ENCODE measurements at regions not wholly inside any gene's neighbourhood (a gene's known extent, or its start where the extent isn't known, plus 50 kb on each side); places are given as distances from the start of the nearest gene placed in this dataset.

DNA sequence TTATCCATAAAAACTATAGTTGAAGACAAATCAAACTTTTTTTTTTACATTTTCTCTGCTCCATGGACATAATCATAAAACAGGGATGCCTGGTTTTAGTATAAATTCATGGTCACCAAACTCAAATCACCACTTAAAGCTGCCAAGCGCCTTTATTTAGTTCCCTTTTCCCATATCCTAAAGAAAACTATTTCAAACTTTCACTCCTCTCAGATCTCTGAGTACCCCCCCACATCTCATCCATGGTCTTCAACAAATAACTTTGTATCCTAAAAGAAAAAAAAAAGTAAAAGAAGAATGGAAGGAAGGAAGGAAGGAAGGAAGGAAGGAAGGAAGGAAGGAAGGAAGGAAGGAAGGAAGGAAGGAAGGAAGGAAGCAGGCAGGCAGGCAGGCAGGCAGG is 1438.7 kb downstream of the C4orf33 start:
- H3K27me3 ChIP-seq (ENCODE audit: control insufficient read depth, insufficient read depth, low read length): no peaks in the 10 kb centered on the region
- no peak overlapping the region for H3K9ac ChIP-seq (ENCODE audit: low read length)
- no peak overlapping the region for H3K4me3 ChIP-seq (ENCODE audit: low read length)
- H3K9me3 ChIP-seq (ENCODE audit: control insufficient read depth, low read depth, low read length): no peaks in the 10 kb centered on the region
- no peak overlapping the region for H3K27ac ChIP-seq (ENCODE audit: low read length)
- H3K4me1 ChIP-seq (ENCODE audit: control insufficient read depth, low read depth, low read length): no peaks in the 10 kb centered on the region
- H3K36me3 ChIP-seq (ENCODE audit: control insufficient read depth, low read depth, low read length): no peaks in the 10 kb centered on the region

DNA sequence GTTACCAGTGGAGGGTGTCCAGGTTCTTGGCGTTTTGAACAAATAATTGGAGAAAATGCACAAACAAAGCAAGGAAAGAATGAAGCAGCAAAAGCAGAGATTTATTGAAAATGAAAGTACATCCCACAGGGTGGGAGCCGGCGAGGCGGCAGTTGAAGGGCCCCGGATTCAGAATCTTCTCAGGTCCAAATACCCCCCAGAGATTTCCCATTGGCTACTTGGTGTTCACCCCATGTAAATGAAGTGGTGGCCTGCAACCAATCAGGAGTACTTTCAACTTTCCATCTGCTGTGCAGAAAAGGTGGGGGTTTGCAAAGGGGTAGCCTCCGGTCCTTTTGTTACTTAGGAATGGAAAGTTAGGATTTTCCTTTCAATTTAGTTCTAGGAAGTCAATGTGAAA is 1447.0 kb downstream of the C4orf33 start:
- no peak overlapping the region for H3K9ac ChIP-seq (ENCODE audit: low read length)
- no peak overlapping the region for H3K27ac ChIP-seq (ENCODE audit: low read length)
- H3K4me1 ChIP-seq (ENCODE audit: control insufficient read depth, low read depth, low read length): no peaks in the 10 kb centered on the region
- H3K27me3 ChIP-seq (ENCODE audit: control insufficient read depth, insufficient read depth, low read length): no peaks in the 10 kb centered on the region
- H3K36me3 ChIP-seq (ENCODE audit: control insufficient read depth, low read depth, low read length): no peaks in the 10 kb centered on the region
- no peaks in the 10 kb centered on the region for H3K9me3 ChIP-seq (ENCODE audit: control insufficient read depth, low read depth, low read length)
- no peak overlapping the region for H3K4me3 ChIP-seq (ENCODE audit: low read length)

DNA sequence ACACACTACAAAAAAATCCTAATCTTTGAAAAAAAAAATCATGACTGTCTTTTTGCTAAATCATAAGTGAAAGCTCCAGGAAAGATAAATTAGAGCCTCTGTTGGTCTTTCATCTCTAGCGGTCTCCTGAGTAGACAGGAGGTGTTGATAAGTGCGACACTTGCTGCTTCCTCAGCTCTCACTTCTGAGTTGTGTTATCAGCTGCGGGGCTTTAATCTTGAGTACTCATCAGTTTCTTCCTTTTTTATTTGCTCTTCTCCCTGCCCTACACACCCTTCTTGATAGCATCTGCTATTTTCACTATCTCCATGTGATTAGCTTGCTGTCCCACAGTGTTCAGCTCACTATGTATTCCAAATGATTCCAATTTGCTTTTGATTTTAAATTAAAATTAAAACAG is 1449.2 kb downstream of the C4orf33 start:
- no peak overlapping the region for H3K9ac ChIP-seq (ENCODE audit: low read length)

DNA sequence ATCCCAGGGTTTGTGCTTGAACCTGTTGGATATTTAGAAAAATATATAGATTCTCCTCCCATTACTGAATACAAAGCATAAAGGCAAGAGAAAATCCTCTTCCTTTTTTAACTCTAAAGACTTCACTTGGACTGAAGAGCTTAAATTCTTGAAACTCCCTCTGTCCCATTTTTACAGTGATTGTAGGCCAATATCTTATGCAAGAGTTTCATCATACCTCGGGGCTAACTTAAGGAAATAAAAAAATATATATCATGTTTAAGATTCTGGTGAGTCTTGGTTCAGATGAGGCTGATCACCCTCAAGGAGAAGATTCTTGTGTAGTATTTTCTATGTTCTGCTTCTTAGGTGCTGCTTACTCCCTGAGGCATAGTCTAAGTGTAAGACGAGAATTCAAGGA is 1449.6 kb downstream of the C4orf33 start:
- Histone ChIP-seq H3K4me3 (ENCODE audit: low read length) (no peak overlapping the region), H3K4me1 (ENCODE audit: control insufficient read depth, low read depth, low read length) (no peaks in the 10 kb centered on the region), H3K9me3 (ENCODE audit: control insufficient read depth, low read depth, low read length) (no peaks in the 10 kb centered on the region), H3K9ac (ENCODE audit: low read length) (no peak overlapping the region), H3K27me3 (ENCODE audit: control insufficient read depth, insufficient read depth, low read length) (no peaks in the 10 kb centered on the region), H3K36me3 (ENCODE audit: control insufficient read depth, low read depth, low read length) (no peaks in the 10 kb centered on the region), H3K27ac (ENCODE audit: low read length) (no peak overlapping the region)

More for the DNA sequence above, 1449.2 kb downstream of the C4orf33 start:
- Histone ChIP-seq H3K36me3 (ENCODE audit: control insufficient read depth, low read depth, low read length) (no peaks in the 10 kb centered on the region), H3K4me3 (ENCODE audit: low read length) (no peak overlapping the region), H3K27me3 (ENCODE audit: control insufficient read depth, insufficient read depth, low read length) (no peaks in the 10 kb centered on the region), H3K4me1 (ENCODE audit: control insufficient read depth, low read depth, low read length) (no peaks in the 10 kb centered on the region), H3K27ac (ENCODE audit: low read length) (no peak overlapping the region), H3K9me3 (ENCODE audit: control insufficient read depth, low read depth, low read length) (no peaks in the 10 kb centered on the region)

DNA sequence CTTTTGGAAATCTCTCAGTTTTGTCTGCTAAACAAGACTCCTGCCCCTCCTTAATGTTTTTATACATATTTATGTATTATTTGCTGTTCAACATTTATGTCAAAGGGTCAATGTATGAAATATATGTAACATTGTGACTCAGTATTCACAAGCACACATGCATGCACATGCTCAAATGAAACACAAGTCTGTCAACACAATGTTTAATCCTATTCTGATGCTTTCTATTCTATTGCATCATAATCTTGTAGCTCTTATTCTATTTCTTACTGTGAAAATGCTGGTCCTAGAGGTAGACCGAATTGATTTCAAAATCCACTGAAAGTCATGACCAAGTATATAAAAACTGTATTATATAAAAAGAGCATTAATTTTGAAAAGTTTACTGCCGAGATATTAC is 1463.3 kb downstream of the C4orf33 start:
- Histone ChIP-seq H3K9me3 (ENCODE audit: control insufficient read depth, low read depth, low read length) (no peaks in the 10 kb centered on the region), H3K36me3 (ENCODE audit: control insufficient read depth, low read depth, low read length) (no peaks in the 10 kb centered on the region), H3K27me3 (ENCODE audit: control insufficient read depth, insufficient read depth, low read length) (no peaks in the 10 kb centered on the region), H3K9ac (ENCODE audit: low read length) (no peak overlapping the region), H3K4me3 (ENCODE audit: low read length) (no peak overlapping the region), H3K27ac (ENCODE audit: low read length) (no peak overlapping the region), H3K4me1 (ENCODE audit: control insufficient read depth, low read depth, low read length) (peaks cover 8% of the 10 kb centered on the region)

- Histone ChIP-seq H3K9ac (ENCODE audit: low read length) (peak overlapping the region; percentile 32), H3K4me1 (ENCODE audit: control insufficient read depth, low read depth, low read length) (peaks cover 8% of the 10 kb centered on the region), H3K36me3 (ENCODE audit: control insufficient read depth, low read depth, low read length) (no peaks in the 10 kb centered on the region), H3K27ac (ENCODE audit: low read length) (no peak overlapping the region), H3K27me3 (ENCODE audit: control insufficient read depth, insufficient read depth, low read length) (no peaks in the 10 kb centered on the region), H3K4me3 (ENCODE audit: low read length) (peak overlapping the region; percentile 21), H3K9me3 (ENCODE audit: control insufficient read depth, low read depth, low read length) (no peaks in the 10 kb centered on the region)
Observed at GRCh38 chr4:130563185-130563888, 1467.4 kb downstream of the C4orf33 start.

GRCh38 chr4:130563889-130564418 is 1468.0 kb downstream of the C4orf33 start:
- peak overlapping the region; percentile 32 for H3K9ac ChIP-seq (ENCODE audit: low read length)
- no peak overlapping the region for H3K27ac ChIP-seq (ENCODE audit: low read length)
- H3K36me3 ChIP-seq (ENCODE audit: control insufficient read depth, low read depth, low read length): no peaks in the 10 kb centered on the region
- H3K27me3 ChIP-seq (ENCODE audit: control insufficient read depth, insufficient read depth, low read length): no peaks in the 10 kb centered on the region
- H3K4me3 ChIP-seq (ENCODE audit: low read length): no peak overlapping the region
- peaks cover 5% of the 10 kb centered on the region for H3K9me3 ChIP-seq (ENCODE audit: control insufficient read depth, low read depth, low read length)
- H3K4me1 ChIP-seq (ENCODE audit: control insufficient read depth, low read depth, low read length): peaks cover 8% of the 10 kb centered on the region

GRCh38 chr4:130568746-130569145 is 1472.8 kb downstream of the C4orf33 start:
- Histone ChIP-seq H3K36me3 (ENCODE audit: control insufficient read depth, low read depth, low read length) (no peaks in the 10 kb centered on the region), H3K27ac (ENCODE audit: low read length) (no peak overlapping the region), H3K9ac (ENCODE audit: low read length) (no peak overlapping the region), H3K4me3 (ENCODE audit: low read length) (no peak overlapping the region), H3K27me3 (ENCODE audit: control insufficient read depth, insufficient read depth, low read length) (no peaks in the 10 kb centered on the region), H3K4me1 (ENCODE audit: control insufficient read depth, low read depth, low read length) (peaks cover under 1% of the 10 kb centered on the region), H3K9me3 (ENCODE audit: control insufficient read depth, low read depth, low read length) (peaks cover 14% of the 10 kb centered on the region)

DNA sequence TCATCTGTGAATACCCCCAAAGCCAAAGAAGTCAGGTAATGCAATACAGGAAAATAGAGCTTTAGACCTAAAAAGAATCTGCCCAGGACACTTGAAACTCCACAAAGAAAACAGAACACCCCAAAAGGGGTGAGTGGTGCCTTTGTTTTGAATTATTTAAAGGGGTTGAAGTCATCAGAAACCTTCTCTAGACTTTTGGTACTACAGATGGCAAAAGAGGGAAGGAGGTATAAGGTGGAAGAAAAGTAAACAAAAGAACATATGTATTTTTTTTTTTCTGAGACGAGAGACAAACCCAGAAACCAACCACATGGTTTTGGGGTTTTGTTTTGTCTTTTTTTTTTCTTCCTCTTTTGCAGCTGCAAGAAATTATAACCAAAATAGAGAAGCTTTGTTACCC is 1477.8 kb downstream of the C4orf33 start:
- peaks cover 10% of the 10 kb centered on the region for H3K9me3 ChIP-seq (ENCODE audit: control insufficient read depth, low read depth, low read length)
- no peak overlapping the region for H3K27ac ChIP-seq (ENCODE audit: low read length)
- no peaks in the 10 kb centered on the region for H3K36me3 ChIP-seq (ENCODE audit: control insufficient read depth, low read depth, low read length)
- H3K9ac ChIP-seq (ENCODE audit: low read length): peak overlapping the region; percentile 10
- H3K4me3 ChIP-seq (ENCODE audit: low read length): peak overlapping the region; percentile 6
- H3K4me1 ChIP-seq (ENCODE audit: control insufficient read depth, low read depth, low read length): peaks cover 15% of the 10 kb centered on the region
- H3K27me3 ChIP-seq (ENCODE audit: control insufficient read depth, insufficient read depth, low read length): no peaks in the 10 kb centered on the region

DNA sequence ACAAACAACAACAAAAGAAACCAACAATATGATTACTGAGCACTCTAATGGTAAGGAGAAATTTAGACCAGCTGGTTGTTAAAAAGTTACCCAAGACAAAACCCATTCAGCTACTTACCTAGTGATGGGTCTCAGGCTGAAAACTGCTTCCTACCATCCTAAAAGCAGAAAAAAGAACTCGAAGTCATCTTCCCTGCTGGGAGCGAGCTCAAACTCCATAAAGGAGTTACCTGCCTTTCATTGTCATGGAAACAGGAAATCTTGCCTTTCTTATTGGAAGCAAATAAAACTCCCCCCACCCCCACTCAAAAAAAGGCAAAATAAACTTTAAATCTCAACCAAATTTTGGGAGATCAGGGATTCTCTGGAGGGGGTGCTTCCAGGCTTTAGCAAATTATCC is 1478.3 kb downstream of the C4orf33 start:
- H3K9me3 ChIP-seq (ENCODE audit: control insufficient read depth, low read depth, low read length): peaks cover 7% of the 10 kb centered on the region
- H3K9ac ChIP-seq (ENCODE audit: low read length): peak overlapping the region; percentile 10
- H3K4me3 ChIP-seq (ENCODE audit: low read length): peak overlapping the region; percentile 6
- no peaks in the 10 kb centered on the region for H3K36me3 ChIP-seq (ENCODE audit: control insufficient read depth, low read depth, low read length)
- no peaks in the 10 kb centered on the region for H3K27me3 ChIP-seq (ENCODE audit: control insufficient read depth, insufficient read depth, low read length)
- no peak overlapping the region for H3K27ac ChIP-seq (ENCODE audit: low read length)
- peaks cover 15% of the 10 kb centered on the region for H3K4me1 ChIP-seq (ENCODE audit: control insufficient read depth, low read depth, low read length)

DNA sequence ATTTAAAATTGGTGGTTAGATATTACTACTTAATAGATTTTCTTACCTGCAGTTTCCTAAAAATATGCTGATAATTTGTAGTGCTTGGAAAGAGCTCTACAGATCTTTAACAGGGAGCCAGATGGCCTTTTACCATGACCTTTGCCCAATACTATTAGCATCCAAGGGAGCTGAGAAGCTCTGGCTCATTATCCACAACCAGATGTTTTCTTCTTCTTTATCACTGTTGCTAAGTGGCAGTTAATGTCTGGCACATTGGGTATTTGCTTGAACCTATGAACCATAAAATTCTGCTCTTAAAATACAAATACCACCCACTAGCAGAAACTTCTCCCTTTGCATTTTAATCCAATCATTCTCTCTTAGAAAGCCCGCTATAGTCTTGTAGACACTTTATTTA is 1480.3 kb downstream of the C4orf33 start:
- Histone ChIP-seq H3K36me3 (ENCODE audit: control insufficient read depth, low read depth, low read length) (no peaks in the 10 kb centered on the region), H3K4me1 (ENCODE audit: control insufficient read depth, low read depth, low read length) (peaks cover 15% of the 10 kb centered on the region), H3K27me3 (ENCODE audit: control insufficient read depth, insufficient read depth, low read length) (no peaks in the 10 kb centered on the region), H3K9me3 (ENCODE audit: control insufficient read depth, low read depth, low read length) (peaks cover 5% of the 10 kb centered on the region), H3K27ac (ENCODE audit: low read length) (no peak overlapping the region), H3K4me3 (ENCODE audit: low read length) (no peak overlapping the region), H3K9ac (ENCODE audit: low read length) (no peak overlapping the region)

DNA sequence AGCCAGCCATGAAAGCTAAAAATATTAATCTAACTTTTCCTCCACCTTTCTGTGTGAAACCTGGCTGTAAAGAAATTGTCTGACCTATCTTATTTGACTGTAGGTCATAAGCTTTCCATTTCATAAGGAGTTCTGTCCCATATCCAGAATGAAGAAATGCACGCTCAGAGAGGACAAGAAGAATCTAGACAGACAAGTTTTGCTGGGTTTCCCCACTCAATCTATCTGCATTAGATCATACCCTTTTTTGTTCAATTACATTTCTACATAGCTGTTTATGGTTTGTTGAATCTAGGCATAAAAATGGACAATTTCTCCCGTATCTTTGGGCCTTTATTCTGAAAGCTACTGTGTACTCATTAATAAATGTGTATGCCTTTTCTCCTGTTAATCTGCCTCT is 1495.1 kb downstream of the C4orf33 start:
- H3K4me1 ChIP-seq (ENCODE audit: control insufficient read depth, low read depth, low read length): no peaks in the 10 kb centered on the region
- no peaks in the 10 kb centered on the region for H3K36me3 ChIP-seq (ENCODE audit: control insufficient read depth, low read depth, low read length)
- peaks cover 5% of the 10 kb centered on the region for H3K9me3 ChIP-seq (ENCODE audit: control insufficient read depth, low read depth, low read length)

More for the DNA sequence above, 1495.1 kb downstream of the C4orf33 start:
- H3K4me3 ChIP-seq (ENCODE audit: low read length): no peak overlapping the region
- no peak overlapping the region for H3K9ac ChIP-seq (ENCODE audit: low read length)
- H3K27ac ChIP-seq (ENCODE audit: low read length): no peak overlapping the region
- no peaks in the 10 kb centered on the region for H3K27me3 ChIP-seq (ENCODE audit: control insufficient read depth, insufficient read depth, low read length)

Data from iPS-18a (cell line).